Panc1 (cell line): ENCODE measurements at regions not wholly inside any gene's neighbourhood (a gene's known extent, or its start where the extent isn't known, plus 50 kb on each side); places are given as distances from the start of the nearest gene placed in this dataset.

Experiments used
- ATAC-seq: fragments of 200-7000 bp; cut with Tn5 transposase; 2 replicates; pipeline ENCODE4 v1.9.1; 2020; ENCODE audit warnings: mild to moderate bottlenecking, moderate library complexity
- BruUV-seq: library from RNA; stranded (reverse); fragments of 400-500 nt; replicated peaks from 2 replicates; lab custom pipeline; 2021; lab: Mats Ljungman, UMichigan
- CTCF ChIA-PET: fragments of 300-600 bp; sonication (Branson Sonifier 250); formaldehyde crosslinking; loops from one replicate; lab custom pipeline; 2022; ENCODE audit warnings: antibody characterized with exemption; lab: Charles Lee
- POLR2A ChIA-PET: fragments of 300-600 bp; sonication (Branson Sonifier 250); formaldehyde crosslinking; loops from one replicate; lab custom pipeline; 2022; ENCODE audit warnings: antibody characterized with exemption; lab: Charles Lee
- DNase-seq: peaks from one replicate; pipeline ENCODE4 v3.0.0-alpha.2; 2010; ENCODE audit warnings: low read depth, low spot score
- H3K27ac ChIP-seq: 2 replicates; pipeline ENCODE4 v1.5.1; 2011; ENCODE audit warnings: mild to moderate bottlenecking, low read length, inconsistent platforms
- H3K27me3 ChIP-seq: fragments of 200-500 bp; sonication (Bioruptor generic); 2 replicates; pipeline ENCODE4 v1.6.0; 2014; ENCODE audit warnings: low read length, inconsistent platforms; ENCODE audit not compliant: control insufficient read depth, insufficient read depth
- H3K36me3 ChIP-seq: fragments of 200-500 bp; sonication (Bioruptor generic); 2 replicates; pipeline ENCODE4 v1.5.1; 2014; ENCODE audit warnings: inconsistent platforms, mild to moderate bottlenecking, low read length, moderate library complexity; ENCODE audit not compliant: control insufficient read depth, insufficient read depth
- H3K4me1 ChIP-seq: 2 replicates; pipeline ENCODE4 v1.5.1; 2011; ENCODE audit warnings: inconsistent platforms, mild to moderate bottlenecking, low read length, moderate library complexity; ENCODE audit not compliant: control insufficient read depth, insufficient read depth
- H3K4me3 ChIP-seq, 2 experiments: 2 replicates each; pipeline ENCODE4 v1.5.1; 2011 to 2012; ENCODE audit warnings: low read depth in 2 of 2, low read length in 2 of 2, mild to moderate bottlenecking in 2 of 2, inconsistent platforms in 1 of 2, moderate library complexity in 1 of 2
- H3K9me3 ChIP-seq: fragments of 200-500 bp; sonication (Bioruptor generic); 2 replicates; pipeline ENCODE4 v1.5.1; 2014; ENCODE audit warnings: low read depth, mild to moderate bottlenecking, inconsistent platforms, low read length, moderate library complexity; ENCODE audit not compliant: control insufficient read depth, insufficient read depth
- POLR2AphosphoS5 ChIP-seq: IDR thresholded peaks from 2 replicates; pipeline ENCODE4 v1.6.1; 2012; ENCODE audit warnings: mild to moderate bottlenecking, low read depth, low read length, moderate library complexity
- SIN3A ChIP-seq: IDR thresholded peaks from 2 replicates; pipeline ENCODE4 v1.6.1; 2012; ENCODE audit warnings: low read depth, mild to moderate bottlenecking, low read length, moderate library complexity, borderline replicate concordance; ENCODE audit not compliant: insufficient read depth
- TCF7L2 ChIP-seq: IDR thresholded peaks from 2 replicates; pipeline ENCODE4 v1.6.1; 2011; ENCODE audit warnings: mild to moderate bottlenecking, low read depth, low read length, inconsistent platforms
- in situ Hi-C: cut with HindIII; loops from 2 replicates; pipeline ENCODE4 v1.10.0; 2016; ENCODE audit warnings: low sequenced_read_pairs, low pct_unique_long_range_greater_than_20kb
- intact Hi-C: fragments of 100-400 bp; cut with micrococcal nuclease; formaldehyde crosslinking; loops from one replicate; pipeline ENCODE4 v1.10.0; 2022; ENCODE audit not compliant: unreplicated experiment
- TF ChIP-seq, protein P1 (sequence below): fragments of 450-650 bp; IDR thresholded peaks from 2 replicates; pipeline ENCODE4 v1.5.1; 2017; ENCODE audit warnings: mild to moderate bottlenecking
- TF ChIP-seq, protein P2 (sequence below), 2 experiments: IDR thresholded peaks; 2 replicates each; pipeline ENCODE4 v1.6.1; 2011 to 2012; ENCODE audit warnings: low read depth in 2 of 2, control low read depth in 1 of 2, low read length in 1 of 2, mild to moderate bottlenecking in 1 of 2, moderate library complexity in 1 of 2; ENCODE audit not compliant: insufficient read depth in 1 of 2

DNA sequence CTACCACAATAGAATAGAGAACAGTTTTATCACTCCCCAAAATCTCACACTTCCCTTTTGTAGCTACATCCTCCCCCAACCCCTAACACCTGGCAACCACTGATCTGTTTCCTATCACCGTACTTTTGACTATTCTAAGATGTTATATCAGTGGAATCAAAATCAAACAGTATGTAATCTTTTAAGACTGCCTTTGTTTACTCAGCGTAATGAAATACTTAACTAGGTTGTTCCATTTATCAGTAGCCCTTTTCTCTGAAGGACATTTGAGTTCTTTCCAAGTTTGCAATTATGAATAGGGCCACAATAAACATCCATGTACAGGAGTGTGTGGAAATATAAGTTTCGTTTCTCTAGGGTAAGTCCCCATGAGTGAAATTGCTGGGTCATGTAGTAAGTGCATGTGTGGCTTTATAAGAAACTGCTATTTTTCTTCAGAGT is 372.3 kb downstream of the SV2B start:
- in situ Hi-C loops: no loop called here
- CTCF ChIA-PET: no interaction called here

DNA sequence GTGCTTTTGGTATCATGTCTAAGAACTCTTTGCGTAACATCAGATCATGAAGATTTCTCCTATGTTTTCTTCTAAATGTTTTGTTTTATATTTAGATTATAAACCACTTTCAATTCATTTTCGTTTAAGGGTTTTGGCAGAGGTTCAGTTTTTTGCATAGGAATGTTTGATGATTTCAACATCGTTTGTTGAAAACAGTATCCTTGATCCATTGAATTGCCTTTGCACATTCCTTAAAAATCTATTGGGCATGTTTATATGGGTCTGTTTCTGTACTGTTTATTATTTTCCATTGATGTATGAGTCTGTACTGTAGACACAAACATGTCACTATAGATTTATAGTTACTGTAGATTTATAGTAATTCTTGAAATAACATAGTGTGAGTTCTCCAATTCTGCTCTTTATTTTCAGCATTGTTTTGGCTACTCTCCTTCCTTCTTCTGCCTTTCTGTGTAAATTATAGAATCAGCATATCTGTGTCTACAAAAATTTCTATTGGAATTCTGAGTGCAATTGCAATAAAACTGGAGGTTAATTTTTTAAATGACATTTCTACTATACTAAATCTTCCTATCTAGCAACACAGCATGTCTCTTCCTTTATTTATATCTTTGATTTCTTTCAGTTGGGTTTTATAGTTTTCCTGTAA is 374.0 kb downstream of the SV2B start:
- in situ Hi-C loops: no loop called here
- no peak for TF ChIP-seq POLR2AphosphoS5
- TF ChIP-seq, protein P1, sequence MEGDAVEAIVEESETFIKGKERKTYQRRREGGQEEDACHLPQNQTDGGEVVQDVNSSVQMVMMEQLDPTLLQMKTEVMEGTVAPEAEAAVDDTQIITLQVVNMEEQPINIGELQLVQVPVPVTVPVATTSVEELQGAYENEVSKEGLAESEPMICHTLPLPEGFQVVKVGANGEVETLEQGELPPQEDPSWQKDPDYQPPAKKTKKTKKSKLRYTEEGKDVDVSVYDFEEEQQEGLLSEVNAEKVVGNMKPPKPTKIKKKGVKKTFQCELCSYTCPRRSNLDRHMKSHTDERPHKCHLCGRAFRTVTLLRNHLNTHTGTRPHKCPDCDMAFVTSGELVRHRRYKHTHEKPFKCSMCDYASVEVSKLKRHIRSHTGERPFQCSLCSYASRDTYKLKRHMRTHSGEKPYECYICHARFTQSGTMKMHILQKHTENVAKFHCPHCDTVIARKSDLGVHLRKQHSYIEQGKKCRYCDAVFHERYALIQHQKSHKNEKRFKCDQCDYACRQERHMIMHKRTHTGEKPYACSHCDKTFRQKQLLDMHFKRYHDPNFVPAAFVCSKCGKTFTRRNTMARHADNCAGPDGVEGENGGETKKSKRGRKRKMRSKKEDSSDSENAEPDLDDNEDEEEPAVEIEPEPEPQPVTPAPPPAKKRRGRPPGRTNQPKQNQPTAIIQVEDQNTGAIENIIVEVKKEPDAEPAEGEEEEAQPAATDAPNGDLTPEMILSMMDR: no peak
- no peak for TF ChIP-seq SIN3A
- TF ChIP-seq, protein P2, sequence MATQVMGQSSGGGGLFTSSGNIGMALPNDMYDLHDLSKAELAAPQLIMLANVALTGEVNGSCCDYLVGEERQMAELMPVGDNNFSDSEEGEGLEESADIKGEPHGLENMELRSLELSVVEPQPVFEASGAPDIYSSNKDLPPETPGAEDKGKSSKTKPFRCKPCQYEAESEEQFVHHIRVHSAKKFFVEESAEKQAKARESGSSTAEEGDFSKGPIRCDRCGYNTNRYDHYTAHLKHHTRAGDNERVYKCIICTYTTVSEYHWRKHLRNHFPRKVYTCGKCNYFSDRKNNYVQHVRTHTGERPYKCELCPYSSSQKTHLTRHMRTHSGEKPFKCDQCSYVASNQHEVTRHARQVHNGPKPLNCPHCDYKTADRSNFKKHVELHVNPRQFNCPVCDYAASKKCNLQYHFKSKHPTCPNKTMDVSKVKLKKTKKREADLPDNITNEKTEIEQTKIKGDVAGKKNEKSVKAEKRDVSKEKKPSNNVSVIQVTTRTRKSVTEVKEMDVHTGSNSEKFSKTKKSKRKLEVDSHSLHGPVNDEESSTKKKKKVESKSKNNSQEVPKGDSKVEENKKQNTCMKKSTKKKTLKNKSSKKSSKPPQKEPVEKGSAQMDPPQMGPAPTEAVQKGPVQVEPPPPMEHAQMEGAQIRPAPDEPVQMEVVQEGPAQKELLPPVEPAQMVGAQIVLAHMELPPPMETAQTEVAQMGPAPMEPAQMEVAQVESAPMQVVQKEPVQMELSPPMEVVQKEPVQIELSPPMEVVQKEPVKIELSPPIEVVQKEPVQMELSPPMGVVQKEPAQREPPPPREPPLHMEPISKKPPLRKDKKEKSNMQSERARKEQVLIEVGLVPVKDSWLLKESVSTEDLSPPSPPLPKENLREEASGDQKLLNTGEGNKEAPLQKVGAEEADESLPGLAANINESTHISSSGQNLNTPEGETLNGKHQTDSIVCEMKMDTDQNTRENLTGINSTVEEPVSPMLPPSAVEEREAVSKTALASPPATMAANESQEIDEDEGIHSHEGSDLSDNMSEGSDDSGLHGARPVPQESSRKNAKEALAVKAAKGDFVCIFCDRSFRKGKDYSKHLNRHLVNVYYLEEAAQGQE (IDR thresholded peaks at IDR 0.05; ENCODE audit: insufficient read depth in 1 of 2, low read depth in 2 of 2, low read length in 1 of 2): no peak
- no peak for TF ChIP-seq TCF7L2
- ChIA-PET CTCF (no interaction called here), POLR2A (no interaction called here)
- Histone ChIP-seq H3K27ac (no peak overlapping the region), H3K27me3 (no peaks in the 10 kb centered on the region), H3K36me3 (no peaks in the 10 kb centered on the region), H3K4me1 (no peaks in the 10 kb centered on the region), H3K4me3 (no peak overlapping the region), H3K9me3 (no peaks in the 10 kb centered on the region)
- intact Hi-C loops: no loop called here
- DNase-seq: no peak
- BruUV-seq: no TSS peak
- no peak for ATAC-seq

More for the DNA sequence above, 372.3 kb downstream of the SV2B start:
- H3K27ac ChIP-seq: no peak overlapping the region
- no TSS peak for BruUV-seq
- POLR2A ChIA-PET: no interaction called here
- H3K4me1 ChIP-seq: no peaks in the 10 kb centered on the region
- no peak overlapping the region for H3K4me3 ChIP-seq
- H3K27me3 ChIP-seq: no peaks in the 10 kb centered on the region
- intact Hi-C loops: no loop called here
- no peak for TF ChIP-seq TCF7L2
- TF ChIP-seq, protein P2 (IDR thresholded peaks at IDR 0.05; ENCODE audit: insufficient read depth in 1 of 2, low read depth in 2 of 2, low read length in 1 of 2): no peak
- TF ChIP-seq, protein P1: no peak
- no peak for TF ChIP-seq SIN3A
- no peak for TF ChIP-seq POLR2AphosphoS5
- DNase-seq: no peak
- H3K36me3 ChIP-seq: no peaks in the 10 kb centered on the region
- H3K9me3 ChIP-seq: no peaks in the 10 kb centered on the region
- no peak for ATAC-seq
